Omental fat pad (tissue), 3 donors: ENCODE measurements at regions not wholly inside any gene's neighbourhood (a gene's known extent, or its start where the extent isn't known, plus 50 kb on each side); places are given as distances from the start of the nearest gene placed in this dataset.
"Not testable (repeated sequence)": the region's sequence is repeated elsewhere in the genome, so short reads cannot be mapped to it uniquely, and the experiment has no call there.

Experiments used
- ATAC-seq: fragments of 150-250 bp; one replicate; pipeline ENCODE4 v1.9.1; 2016; ENCODE audit warnings: mild to moderate bottlenecking, moderate library complexity; ENCODE audit not compliant: low FRiP score
- DNase-seq: peaks from one replicate; pipeline ENCODE4 v3.0.0-alpha.2; 2019; ENCODE audit warnings: low spot score
- TF ChIP-seq, protein P1 (sequence below), 3 donors: fragments of 450-650 bp; IDR thresholded peaks; one replicate each; pipeline ENCODE4 v1.5.1; 2016 to 2017; ENCODE audit warnings: antibody characterized with exemption in 3 of 3, mild to moderate bottlenecking in 3 of 3, moderate library complexity in 2 of 3

DNA sequence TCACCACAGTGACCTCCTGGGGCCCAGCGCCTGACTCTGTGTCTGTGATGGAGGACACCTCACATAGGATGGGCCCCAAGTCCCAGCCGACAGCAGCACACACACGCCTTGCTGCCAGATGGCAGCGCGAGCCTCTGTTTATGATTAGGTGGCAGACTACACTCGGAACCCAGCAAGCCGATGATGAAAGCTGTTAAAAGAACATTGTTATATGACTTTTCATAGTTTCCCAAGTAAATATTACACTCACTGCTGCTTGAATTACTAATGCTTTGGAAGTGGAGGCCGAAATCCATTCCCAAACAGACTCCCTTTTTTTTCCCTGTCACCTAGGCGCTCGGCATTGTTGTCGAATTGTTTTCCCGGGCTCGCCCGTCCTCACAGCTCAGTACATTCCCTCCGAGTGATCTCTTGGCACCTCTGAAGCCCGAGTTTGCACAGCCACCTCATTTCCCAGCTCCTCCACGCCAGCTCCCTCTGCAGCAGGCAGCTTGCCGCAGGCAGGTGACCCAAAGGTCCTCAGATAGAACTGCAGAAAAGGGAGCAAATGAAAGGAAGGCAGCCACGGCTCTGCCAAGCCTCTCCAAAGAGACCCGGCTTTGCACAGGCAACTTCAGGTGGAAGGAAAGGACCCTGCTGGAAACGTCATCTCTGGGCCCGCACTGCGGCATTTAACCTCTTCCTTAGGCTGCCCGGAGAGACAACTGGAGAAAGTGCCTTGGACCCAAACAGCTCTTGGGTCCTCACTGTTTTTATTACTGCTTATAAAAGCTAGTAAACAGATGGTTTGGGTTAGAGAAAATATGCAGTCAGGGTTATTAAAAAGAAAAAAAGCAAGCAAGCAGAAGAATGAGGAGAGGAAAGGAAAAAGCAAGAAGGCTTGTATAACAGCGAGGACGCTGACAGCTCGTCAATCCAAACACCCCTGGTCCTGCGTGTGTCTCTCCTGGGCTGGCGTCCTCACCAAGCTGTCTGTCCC is 72.2 kb upstream of the SLC25A33 start:
- DNase-seq (no peak), ATAC-seq (no peak)

DNA sequence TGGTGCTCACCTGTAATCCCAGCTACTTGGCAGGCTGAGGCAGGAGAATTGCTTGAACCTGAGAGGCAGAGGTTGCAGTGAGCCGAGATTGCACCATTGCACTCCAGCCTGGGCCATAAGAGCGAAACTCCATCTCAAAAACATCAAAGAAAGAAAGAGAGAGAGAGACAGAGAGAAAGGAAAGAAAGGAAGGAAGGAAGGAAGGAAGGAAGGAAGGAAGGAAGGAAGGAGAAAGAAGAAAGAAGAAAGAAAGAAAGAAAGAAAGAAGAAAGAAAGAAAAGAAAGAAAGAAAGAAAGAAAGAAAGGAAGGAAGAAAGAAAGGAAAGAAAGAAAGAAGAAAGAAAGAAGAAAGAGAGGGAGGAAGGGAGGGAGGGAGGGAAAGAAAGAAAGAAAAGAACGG is 69.4 kb upstream of the SLC25A33 start:
- DNase-seq, ATAC-seq: not testable (repeated sequence)

More for the DNA sequence above, 72.2 kb upstream of the SLC25A33 start:
- TF ChIP-seq, protein P1, sequence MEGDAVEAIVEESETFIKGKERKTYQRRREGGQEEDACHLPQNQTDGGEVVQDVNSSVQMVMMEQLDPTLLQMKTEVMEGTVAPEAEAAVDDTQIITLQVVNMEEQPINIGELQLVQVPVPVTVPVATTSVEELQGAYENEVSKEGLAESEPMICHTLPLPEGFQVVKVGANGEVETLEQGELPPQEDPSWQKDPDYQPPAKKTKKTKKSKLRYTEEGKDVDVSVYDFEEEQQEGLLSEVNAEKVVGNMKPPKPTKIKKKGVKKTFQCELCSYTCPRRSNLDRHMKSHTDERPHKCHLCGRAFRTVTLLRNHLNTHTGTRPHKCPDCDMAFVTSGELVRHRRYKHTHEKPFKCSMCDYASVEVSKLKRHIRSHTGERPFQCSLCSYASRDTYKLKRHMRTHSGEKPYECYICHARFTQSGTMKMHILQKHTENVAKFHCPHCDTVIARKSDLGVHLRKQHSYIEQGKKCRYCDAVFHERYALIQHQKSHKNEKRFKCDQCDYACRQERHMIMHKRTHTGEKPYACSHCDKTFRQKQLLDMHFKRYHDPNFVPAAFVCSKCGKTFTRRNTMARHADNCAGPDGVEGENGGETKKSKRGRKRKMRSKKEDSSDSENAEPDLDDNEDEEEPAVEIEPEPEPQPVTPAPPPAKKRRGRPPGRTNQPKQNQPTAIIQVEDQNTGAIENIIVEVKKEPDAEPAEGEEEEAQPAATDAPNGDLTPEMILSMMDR (IDR thresholded peaks at IDR 0.05): no peak

DNA sequence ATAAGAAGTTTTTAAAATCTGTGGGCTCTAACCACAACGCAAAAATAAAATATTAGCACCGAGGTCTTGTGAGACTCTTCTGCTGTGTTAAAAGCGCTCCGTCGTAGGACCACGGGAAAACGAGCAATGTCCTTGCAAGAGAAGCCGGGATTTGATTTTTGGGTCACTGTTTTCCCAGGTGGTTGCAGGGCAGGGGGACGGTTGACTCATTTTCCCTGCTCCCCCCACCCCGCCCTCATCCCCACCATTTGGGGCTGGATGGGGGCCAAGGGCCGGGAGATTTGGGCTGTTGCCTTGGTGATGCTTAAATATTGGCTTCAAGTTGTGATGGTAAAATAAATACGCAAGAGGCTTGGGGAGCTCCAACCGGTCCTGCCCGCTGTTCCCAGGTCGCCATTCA is 67.6 kb upstream of the SLC25A33 start:
- DNase-seq (no peak), ATAC-seq (no peak)
- TF ChIP-seq, protein P1 (IDR thresholded peaks at IDR 0.05): no peak

DNA sequence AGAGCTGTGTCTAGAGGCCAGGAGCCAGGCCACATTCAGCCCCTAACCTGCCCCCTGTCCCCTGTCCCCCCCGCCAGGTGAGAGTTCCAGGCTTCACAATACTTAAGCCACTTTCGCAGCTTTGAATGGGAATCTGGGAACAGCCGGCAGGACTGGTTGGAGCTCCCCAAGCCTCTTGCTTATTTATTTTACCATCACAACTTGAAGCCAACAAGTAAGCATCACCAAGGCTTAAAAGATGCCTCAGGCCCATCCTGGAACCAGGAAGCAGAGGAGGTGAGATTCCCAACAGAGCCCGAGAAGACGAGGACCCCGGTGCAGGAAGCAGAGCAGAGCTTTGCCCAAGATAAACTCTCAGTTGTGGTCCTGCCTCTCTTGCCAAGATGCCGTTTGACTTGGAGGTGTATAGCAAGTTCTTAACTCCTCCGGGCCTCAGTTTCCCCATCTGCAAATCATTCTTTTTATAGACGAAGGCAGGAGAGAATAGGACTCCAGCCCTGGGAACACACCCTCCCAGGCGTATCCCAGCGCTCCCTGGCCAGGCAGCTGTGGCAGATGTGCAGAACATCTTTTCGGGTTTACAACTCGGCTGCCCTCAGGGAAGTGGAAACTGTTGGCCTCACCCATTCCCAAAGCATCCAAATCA is 66.8 kb upstream of the SLC25A33 start:
- DNase-seq (no peak), ATAC-seq (no peak)
- TF ChIP-seq, protein P1 (IDR thresholded peaks at IDR 0.05): no peak

DNA sequence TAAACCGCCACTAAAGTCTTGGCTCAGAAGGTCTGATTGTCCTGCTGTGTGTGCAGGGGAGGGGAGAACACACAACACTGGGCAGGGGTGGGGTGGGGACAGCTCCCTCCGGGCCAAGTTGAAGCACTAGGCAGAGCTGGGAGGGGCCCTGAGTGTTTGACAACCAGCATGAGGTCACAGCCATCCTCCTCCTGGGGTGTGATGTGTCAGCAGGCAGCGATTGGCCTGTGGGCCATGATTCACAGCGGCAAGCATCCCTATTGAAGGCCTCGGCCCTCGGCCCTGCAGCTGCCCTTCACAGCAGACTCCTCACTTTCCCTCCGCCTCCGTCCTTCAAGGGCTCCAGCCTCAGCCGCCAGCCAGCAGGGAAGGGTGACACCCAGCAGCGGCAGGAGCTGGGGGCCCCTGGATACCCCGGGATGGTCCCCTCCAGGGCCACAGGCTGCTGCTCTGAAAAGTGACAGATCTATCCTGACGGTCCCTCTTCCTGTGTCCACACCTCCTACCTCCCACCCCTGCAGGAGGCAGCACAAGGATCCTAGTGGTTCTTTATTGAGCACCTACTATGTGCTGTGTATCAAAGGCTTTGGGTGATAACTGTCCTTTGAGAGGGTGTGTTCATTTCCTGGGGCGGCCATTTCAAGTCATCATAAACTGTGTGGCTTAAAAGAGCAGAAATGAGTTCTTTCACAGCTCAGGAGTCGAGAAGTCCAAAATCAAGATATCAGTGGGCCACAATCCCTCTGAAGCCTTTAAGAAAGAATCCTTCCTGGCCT is 66.0 kb upstream of the SLC25A33 start:
- DNase-seq (peak; percentile 36), ATAC-seq (peak; percentile 87)
- TF ChIP-seq, protein P1 (IDR thresholded peaks at IDR 0.05): no peak

DNA sequence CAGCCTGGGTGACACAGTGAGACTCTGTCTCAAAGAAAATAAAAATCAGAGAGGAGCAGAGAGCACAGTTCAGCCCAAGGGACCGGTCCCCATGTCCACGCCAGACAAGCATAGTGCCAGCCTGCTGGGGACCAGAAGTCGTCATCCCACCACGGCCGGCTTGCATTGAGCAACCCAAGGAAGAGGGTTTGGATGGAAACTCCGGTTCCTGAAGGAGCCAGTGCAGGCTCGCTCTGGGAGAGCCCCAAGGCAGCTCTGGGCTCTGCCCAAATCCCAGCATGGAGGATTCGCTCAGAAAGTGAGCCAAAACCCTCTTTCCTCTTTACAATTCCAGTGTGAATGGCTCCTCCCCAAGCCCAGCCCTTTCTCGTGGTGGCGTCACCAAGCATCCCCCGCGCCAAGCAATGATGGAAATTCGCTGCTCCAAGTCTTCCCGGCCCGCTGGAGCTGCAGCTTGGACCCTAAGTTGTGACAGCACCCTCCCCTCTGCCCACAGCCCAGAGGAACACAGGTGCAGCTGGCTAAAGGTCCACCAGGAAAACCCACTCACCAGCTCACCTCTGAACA is 64.1 kb upstream of the SLC25A33 start:
- DNase-seq (no peak), ATAC-seq (no peak)
- TF ChIP-seq, protein P1 (IDR thresholded peaks at IDR 0.05): no peak
